ENCODE measurements at regions not wholly inside any gene's neighbourhood (a gene's known extent, or its start where the extent isn't known, plus 50 kb on each side); places are given as distances from the start of the nearest gene placed in this dataset.

- no peak for DNase-seq
- ChIA-PET CTCF (no interaction called here), POLR2A (no interaction called here)
- no peak overlapping the region for H3K27ac Mint-ChIP-seq
- intact Hi-C loops (cut with micrococcal nuclease): no loop called here
- no peaks in the 10 kb centered on the region for H3K27me3 Mint-ChIP-seq
- H3K9me3 Mint-ChIP-seq: peaks cover 2% of the 10 kb centered on the region
- H3K36me3 Mint-ChIP-seq (ENCODE audit: low read depth): no peaks in the 10 kb centered on the region
- H3K4me1 Mint-ChIP-seq: no peaks in the 10 kb centered on the region
- TF ChIP-seq CTCF (IDR thresholded peaks at IDR 0.05): no peak
- no peak for ATAC-seq (ENCODE audit: low read depth)
- H3K4me3 Mint-ChIP-seq: no peak overlapping the region
Measured at GRCh38 chr2:66651295-66651694, 216.4 kb downstream of the MEIS1 start.

- TF ChIP-seq CTCF (IDR thresholded peaks at IDR 0.05): no peak
- no peak for ATAC-seq (ENCODE audit: low read depth)
- POLR2A ChIA-PET: no interaction called here
Measured at GRCh38 chr2:66660804-66661203, 225.9 kb downstream of the MEIS1 start.

GRCh38 chr2:66661253-66662173 lies 226.6 kb downstream of the MEIS1 start:
- CTCF ChIA-PET: no interaction called here
- Mint-ChIP-seq H3K9me3 (peaks cover 3% of the 10 kb centered on the region), H3K27ac (no peak overlapping the region), H3K4me3 (no peak overlapping the region), H3K27me3 (no peaks in the 10 kb centered on the region), H3K36me3 (ENCODE audit: low read depth) (no peaks in the 10 kb centered on the region), H3K4me1 (no peaks in the 10 kb centered on the region)
- no peak for ATAC-seq (ENCODE audit: low read depth)
- POLR2A ChIA-PET: no interaction called here
- TF ChIP-seq CTCF (IDR thresholded peaks at IDR 0.05): no peak
- intact Hi-C loops (cut with micrococcal nuclease): no loop called here
- no peak for DNase-seq

More at GRCh38 chr2:66660804-66661203, 225.9 kb downstream of the MEIS1 start:
- no peaks in the 10 kb centered on the region for H3K4me1 Mint-ChIP-seq
- no peaks in the 10 kb centered on the region for H3K27me3 Mint-ChIP-seq
- intact Hi-C loops (cut with micrococcal nuclease): no loop called here
- H3K9me3 Mint-ChIP-seq: peaks cover 3% of the 10 kb centered on the region
- H3K27ac Mint-ChIP-seq: no peak overlapping the region
- CTCF ChIA-PET: no interaction called here
- DNase-seq: no peak
- H3K36me3 Mint-ChIP-seq (ENCODE audit: low read depth): no peaks in the 10 kb centered on the region
- no peak overlapping the region for H3K4me3 Mint-ChIP-seq

GRCh38 chr2:66665124-66665984 lies 230.4 kb downstream of the MEIS1 start:
- ATAC-seq (ENCODE audit: low read depth): no peak
- no peaks in the 10 kb centered on the region for H3K27me3 Mint-ChIP-seq
- intact Hi-C loops (cut with micrococcal nuclease): no loop called here
- no peak overlapping the region for H3K4me3 Mint-ChIP-seq
- no peak for TF ChIP-seq CTCF (IDR thresholded peaks at IDR 0.05)
- POLR2A ChIA-PET: no interaction called here
- CTCF ChIA-PET: no interaction called here
- H3K9me3 Mint-ChIP-seq: no peaks in the 10 kb centered on the region
- H3K4me1 Mint-ChIP-seq: no peaks in the 10 kb centered on the region
- H3K36me3 Mint-ChIP-seq (ENCODE audit: low read depth): no peaks in the 10 kb centered on the region
- H3K27ac Mint-ChIP-seq: no peak overlapping the region
- no peak for DNase-seq

GRCh38 chr2:66667301-66667700 lies 232.4 kb downstream of the MEIS1 start:
- TF ChIP-seq CTCF (IDR thresholded peaks at IDR 0.05): no peak
- Mint-ChIP-seq H3K9me3 (no peaks in the 10 kb centered on the region), H3K4me1 (no peaks in the 10 kb centered on the region), H3K36me3 (ENCODE audit: low read depth) (no peaks in the 10 kb centered on the region), H3K4me3 (no peak overlapping the region), H3K27ac (no peak overlapping the region), H3K27me3 (no peaks in the 10 kb centered on the region)
- intact Hi-C loops (cut with micrococcal nuclease): no loop called here
- CTCF ChIA-PET: no interaction called here
- DNase-seq (no peak), ATAC-seq (ENCODE audit: low read depth) (no peak)
- POLR2A ChIA-PET: no interaction called here

Measured in activated B cell treated with CpG ODN at 0.5 μM for 24 hours (primary cell).